Kidney capillary endothelial cell (primary cell): ENCODE measurements at regions not wholly inside any gene's neighbourhood (a gene's known extent, or its start where the extent isn't known, plus 50 kb on each side); places are given as distances from the start of the nearest gene placed in this dataset.
"Not testable (repeated sequence)": the region's sequence is repeated elsewhere in the genome, so short reads cannot be mapped to it uniquely, and the experiment has no call there.

Source experiments
- DNase-seq: peaks from one replicate; pipeline ENCODE4 v3.0.0-alpha.2; 2018; ENCODE audit warnings: low spot score

DNA sequence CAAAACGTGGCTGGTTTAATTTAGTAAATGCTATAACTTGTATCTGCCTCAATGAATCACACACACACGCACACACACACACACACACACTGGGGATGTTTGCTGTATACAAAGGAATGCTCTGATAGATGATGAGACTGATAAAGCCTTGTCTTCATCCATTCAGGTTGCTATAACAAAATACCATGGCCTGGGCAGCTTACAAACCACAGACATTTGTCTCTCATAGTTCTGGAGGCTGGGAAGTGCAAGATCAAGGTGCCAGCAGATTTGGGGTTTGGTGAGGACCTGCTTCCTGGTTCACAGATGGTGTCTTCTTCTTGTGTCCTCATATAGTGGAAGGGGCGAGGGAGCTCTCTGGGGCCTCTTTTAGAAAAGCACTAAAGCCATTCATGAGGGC, 149.5 kb upstream of the HDAC4 start:
- no peak for DNase-seq

DNA sequence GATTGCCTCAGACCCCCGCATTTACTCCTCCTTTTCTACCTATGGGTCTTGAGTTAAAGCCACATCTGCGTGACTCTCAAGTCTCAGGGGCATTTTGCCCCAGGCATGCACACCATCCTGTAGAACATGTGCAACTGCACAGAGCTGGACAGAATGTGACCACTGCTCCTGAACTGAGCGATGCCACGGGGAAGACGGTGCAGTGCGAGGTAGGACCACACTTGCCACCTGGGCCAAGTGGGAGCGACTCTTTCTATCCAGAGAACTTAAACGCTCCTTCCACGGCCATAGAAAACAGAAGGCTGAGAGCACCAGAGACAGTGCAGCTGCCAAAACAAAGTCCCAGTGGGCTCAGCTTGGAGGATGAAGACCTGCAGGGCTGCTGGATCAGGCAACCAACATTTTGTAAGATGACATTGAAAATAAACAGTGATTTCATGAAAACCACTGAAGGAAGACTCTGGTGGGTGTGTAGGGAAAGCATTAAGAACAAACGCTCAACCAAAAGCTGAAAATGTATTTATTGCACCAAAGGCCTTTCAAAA, 149.0 kb upstream of the HDAC4 start:
- DNase-seq = no peak

DNA sequence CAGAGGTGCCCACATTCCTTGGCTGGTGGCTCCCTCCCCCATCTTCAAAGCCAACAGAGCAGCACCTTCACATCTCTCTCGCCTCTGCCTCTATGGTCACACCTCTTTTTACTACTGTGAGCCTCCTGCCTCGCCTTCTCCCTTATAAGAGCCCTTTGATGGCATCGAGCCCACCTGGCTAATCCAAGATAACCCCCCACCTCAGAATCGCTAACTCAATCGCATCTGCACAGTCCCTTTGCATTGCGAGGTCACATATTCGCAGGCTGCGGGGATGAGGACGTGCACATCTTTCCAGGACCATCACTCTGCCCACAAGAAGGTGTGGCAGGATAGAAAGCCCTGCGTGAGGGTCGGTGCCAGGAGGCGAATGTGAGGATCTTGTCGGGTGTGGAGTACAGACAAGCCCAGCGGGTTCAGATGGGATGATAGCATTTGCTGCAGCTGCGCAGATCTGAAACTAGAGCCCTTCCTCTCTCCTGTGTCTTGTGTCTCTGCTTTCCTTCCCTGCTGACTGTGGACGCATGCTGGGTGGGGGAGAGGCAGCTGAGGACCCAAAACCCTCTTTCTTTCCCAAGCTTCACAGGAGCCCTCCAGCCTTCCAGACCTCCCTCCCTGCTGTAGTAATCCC, 148.3 kb upstream of the HDAC4 start:
- no peak for DNase-seq

DNA sequence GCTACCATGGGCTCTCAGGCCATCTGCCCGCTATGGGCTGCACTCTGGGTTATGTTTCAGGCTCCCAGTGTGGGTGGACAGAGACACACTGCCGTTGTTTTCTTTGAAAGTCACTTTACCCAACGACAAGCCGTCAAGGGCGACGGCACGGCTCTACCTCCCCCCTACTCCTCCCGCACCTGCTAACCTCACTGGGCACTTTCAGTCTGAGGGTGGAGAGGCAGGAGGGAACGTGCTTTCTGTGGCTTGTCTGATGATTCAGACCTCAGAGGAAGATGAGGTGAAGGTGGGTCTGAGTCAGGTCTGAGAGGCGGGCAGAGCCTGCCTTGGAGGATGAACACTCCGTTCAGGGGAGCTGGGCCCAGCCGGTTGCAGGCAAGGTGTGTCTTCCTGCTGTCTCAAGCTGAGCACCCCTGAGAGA, 147.6 kb upstream of the HDAC4 start:
- no peak for DNase-seq

DNA sequence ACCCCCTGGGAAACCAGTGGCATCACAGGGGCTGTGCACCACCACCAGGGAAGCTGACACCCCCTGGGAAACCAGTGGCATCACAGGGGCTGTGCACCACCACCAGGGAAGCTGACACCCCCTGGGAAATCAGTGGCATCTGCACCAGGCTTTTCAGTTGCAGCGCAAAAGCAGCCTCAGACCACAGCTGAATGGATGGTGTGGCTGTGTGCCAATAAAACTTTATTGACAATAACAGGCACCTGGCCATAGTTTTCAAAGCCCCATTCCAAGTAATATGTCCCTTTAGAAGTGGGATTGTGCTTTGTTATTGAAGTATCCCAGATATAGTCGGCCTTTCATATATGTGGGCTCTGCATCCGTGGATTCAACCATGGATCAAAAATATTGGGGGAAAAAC, 146.3 kb upstream of the HDAC4 start:
- DNase-seq = not testable (repeated sequence)

DNA sequence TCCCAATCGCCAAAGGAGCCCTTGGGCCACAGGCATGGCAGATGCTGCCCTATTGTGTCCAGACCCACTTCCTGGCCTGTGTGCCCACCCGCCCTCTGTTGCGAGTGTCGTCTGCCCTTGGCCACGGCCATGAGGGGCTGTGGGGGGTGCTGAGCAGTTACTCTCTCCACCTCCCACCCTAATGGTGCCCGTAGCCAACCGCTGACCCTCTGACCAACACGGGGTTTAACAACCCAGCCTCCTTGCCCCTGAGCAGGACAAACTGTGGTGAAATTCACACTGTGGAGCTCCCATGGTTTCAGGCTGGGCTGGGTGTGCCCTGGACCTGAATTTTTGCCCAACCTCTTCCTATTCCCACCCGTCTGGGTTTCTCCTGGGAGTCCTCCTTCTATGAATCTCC, 145.7 kb upstream of the HDAC4 start:
- DNase-seq = no peak

DNA sequence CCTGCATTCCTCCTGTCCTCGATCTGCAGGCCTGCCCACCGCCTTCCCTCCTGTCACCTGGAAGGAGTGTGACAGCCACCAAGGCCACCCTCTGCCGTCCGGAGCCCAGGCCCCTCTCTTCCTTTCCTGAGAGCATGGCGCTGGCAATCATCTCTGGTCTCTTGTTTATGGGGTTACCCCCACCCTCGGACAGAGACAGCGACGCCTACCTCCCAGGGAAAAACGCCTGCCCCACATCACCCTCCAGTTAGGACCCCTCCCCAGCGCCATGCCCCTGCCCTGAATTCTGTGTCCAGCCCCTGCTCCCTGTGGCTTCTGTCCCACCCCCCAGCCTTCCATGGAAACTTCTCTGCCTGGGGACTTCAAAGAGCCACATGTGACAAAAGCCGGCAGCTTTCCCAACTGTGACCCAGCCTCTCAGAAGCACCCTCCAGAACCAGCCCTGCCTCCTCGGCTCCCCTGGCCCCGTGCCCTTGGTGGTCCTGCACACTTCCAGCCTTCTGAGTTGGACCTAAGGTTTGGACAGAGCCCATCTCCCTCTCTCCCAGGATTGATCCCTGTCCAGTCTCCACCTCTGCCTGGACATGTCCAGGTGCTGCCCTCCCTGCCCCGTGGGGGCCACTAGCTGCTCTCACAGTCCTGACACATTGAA, 145.0 kb upstream of the HDAC4 start:
- no peak for DNase-seq

DNA sequence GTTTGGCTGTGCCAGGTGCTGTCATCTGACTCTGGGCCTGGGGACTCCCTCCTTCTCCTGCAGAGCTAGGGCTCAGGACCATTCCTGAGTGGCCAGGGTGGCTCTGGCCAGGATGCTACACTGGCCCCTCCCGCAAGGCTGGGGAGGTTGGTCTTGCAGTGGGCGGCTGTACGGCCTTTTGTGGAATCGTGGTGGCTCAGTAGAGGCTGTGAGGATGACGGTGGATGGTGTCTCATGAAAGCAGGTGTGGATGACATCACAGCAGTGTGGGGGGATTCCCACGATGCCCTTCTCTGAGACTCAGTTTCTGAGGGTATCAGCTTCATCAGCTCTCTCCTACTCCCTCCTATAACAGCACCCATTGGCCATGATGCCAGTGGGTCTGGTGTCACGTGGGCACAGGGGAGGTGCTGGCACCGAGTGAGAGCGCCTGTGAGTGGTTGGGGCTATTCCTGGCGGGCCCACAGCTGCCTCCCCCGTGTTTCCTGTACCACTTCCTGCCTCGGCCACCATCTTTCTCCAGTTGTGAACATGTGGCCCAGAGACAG, 144.2 kb upstream of the HDAC4 start:
- DNase-seq = no peak

DNA sequence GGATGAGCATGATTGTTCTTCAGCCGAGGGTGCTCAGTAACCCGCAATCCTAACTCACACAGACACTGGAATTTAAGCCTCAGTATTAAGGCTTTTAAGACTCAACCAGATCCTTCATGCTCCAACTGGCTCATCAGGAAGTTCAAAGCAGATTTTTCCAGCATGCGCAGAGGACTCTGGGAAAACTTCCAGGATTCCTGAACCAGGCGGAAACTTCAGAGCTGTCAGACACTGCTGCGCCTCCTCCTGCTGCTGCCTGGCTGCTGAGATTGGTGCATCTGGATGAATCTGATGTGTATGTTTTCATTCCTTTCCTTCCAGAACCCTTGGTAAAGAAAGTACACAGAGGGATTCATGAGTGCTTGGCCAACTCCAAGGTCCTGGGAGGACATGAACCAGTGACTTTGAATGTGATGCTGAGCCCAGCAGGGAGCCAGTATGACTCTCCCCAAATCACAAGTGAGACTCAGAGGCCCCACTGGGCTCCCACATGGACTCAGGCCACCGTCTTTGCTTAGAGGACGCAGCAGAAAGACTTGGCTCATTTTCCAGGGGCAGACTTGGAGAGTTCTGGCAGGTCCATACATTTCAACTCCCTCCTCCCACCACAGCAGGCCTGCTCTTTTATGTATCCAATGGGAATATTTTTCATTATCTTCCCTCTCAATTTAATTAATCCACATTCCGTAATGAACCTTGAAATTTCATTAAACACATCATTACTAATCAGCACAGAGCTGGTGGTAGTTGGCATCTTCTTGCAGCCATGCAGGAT, 143.5 kb upstream of the HDAC4 start:
- no peak for DNase-seq

DNA sequence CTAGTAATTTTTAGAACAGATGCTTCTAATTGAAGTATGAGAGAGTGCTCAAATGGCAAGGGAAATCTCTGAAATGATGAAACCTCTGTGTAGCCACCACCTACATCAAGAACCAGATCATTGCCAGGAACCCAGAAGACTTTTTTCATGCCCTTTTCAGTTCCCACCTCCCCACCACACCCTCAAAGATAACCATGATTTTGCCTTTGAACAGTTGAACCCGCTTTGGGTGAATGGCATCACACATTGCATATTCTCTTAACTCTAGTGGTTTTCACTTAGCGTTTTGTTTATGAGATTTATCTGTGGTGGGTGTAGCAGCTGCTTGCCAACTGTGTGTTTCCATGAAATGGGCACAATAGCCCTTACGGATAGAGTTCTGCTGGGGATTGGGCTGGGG, 142.9 kb upstream of the HDAC4 start:
- no peak for DNase-seq

DNA sequence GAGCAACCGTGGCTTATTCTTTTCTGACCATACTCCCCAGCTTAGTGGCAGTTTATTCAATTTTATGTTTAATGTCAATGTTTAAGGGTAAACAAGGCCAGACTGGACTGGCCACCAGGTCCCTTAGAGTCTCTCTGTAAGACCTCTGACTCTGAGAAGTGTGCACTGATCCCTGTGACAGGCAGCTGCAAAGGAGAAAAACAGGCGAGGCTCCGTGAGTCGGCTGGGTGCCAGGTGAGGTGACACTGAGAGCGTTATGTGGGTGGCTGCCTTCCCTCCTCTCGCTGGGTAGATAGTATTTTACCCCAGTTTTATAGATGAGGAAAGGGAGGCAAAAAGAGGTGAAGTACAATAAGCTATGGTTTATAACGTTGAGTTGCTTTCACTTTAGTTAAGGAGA, 139.4 kb upstream of the HDAC4 start:
- DNase-seq = no peak

DNA sequence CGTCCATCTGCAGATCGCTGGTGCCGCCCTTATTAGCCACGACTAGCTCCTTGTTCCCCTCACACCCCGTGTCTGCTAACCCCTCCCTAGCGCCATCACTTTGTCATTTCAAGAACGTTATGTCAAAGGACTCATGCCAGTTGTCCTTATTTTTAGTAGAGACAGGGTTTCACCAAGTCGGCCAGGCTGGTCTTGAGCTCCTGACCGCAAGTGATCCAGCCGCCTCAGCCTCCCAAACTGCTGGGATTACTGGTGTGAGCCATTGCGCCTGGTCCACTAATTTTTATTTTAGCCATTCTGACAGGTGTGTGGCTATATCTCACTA, 138.9 kb upstream of the HDAC4 start:
- no peak for DNase-seq

DNA sequence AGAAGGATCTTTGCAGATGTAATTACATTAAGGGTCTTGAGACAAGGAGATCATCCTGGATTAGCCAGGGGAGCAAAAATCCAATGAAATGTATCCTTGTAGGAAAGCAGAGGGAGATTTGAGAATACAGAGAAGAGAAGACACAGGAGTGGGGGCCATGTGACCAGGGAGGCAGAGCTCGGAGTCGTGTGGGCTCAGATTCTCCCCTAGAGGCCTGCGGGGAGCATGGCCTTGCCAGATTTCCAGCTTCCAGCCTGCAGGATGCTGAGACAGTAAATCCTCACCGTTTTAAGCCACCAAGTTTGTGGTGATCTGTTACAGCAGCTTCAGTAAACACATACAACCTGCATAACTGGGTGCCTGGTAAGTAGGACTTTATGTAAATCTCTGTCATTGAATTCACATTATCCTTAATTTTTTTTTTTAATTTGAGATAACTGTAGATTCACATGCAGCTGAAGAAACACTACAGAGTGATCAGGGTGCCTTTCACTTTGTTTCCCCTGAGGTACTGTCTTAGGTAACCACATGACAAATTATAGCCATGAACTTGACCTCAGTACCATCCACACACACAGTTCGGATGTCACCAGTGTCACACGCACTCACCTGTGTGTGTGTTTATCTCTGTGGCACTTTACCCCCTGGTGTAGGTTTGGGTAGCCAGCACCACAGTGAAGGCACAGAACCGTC, 138.4 kb upstream of the HDAC4 start:
- no peak for DNase-seq

DNA sequence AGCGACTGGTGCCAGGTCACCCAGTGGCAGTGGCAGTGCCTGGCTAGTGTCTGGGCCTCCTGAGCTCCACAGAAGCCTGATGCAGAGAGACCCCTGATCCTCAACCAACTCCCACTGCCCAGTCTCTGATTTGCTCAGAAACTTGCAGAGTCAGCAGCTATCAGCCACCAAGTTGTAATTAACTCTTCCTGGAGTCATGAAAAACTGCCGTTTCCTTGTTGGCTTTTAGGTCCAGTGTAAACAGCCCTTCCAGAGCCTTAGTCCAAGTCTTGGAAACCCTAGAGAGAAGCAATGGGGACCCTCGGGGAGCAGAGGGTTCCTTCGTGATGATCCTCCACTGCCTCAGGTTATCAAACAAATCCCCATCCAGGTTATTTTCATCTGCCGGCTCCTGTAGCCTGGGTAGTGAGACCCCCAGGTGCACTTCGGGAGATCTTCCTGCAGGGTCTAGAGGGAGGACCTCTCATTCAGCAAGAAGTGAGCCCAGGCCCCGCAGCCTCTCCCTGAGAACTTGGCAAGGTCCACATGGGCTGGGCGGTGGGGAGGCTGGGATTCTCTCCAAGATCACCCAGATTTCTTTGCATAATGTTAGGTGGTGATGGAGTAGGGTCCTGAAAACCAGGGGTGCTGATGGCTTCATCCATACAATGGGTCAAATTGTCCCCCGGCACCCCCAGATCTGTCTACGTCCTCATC, 137.7 kb upstream of the HDAC4 start:
- DNase-seq = no peak

DNA sequence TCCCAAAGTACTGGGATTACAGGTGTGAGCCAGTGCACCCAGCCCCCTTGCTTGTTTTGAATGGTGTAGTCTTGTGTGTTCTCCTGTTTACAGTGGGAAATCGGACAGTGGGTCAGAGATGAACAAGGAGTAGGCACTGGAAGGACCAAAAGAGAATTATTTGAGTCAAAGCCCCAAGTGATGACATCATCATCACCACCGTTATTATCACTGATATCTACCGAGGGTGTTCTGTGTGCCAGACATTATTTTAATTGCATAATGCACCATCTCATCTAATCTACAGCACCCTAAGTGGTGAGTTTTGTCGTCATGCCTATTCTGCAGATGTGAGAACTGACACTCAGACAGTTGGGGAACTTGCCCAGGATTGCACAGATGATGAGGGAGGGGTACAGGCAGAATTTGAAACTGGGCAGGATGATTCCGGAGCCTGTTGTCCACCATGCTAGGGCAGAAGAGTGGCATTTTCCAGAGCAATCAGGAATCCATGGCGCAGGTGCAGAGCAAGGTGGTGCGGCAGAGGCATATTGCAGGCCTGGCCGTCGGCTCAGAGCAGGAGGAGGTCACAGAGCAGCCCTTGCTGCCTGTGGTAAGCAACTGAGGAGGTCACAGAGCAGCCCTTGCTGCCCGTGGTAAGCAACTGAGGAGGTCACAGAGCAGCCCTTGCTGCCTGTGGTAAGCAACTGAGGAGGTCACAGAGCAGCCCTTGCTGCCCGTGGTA, 137.0 kb upstream of the HDAC4 start:
- DNase-seq = no peak

DNA sequence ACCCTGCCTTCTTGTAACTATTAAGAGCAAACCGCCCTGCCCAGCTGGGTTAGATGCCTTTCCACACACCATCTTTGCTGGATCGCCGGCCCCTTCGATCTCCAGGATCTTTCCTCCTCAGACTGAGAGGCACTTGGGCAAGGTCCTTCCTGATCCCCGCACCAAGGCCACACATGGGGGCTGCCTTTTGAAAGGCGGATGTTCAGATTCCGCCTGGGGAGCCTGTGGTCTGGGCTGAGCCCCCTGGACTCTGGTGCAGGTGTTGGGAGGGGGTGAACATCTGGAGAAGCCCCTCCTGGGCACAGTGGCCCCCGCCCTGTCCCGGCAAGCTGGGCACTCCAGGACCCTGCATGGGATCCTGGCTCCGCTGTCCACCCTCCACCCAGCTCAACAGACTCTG, 135.4 kb upstream of the HDAC4 start:
- no peak for DNase-seq

DNA sequence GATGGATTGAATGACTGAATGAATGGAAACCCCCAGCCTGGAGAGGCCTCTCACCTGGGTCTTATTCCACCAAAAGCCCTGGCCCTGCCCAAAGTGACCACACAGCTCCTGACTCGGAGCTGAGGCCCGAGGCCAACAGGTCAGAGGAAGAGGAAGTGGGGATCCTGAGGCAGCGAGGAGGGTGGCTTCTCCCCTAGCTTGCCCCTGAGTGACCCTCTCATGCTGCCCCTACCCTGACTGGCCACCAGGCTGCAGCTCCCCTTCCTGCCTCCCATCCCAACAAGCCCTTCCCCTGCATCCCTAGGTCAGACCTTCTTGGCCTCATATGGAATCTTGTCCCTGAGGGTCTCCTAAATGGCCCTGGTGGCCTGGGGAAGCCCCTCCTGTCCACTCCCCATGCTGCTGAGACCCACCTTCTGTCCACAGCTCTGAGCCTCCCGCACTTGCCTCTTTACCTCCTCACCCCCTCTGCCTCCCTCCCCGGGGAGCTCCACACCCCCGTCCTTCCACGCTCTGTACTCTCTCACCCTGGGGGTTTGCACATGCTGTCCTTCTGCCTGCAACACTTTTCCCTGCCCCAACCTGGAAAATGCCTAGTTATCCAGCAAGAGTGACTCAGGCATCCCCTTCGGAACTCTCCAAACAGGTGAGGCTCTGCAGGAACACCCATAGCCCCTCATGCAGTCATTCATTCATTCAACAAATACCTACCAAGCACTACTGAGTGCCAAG, 134.8 kb upstream of the HDAC4 start:
- DNase-seq = no peak

DNA sequence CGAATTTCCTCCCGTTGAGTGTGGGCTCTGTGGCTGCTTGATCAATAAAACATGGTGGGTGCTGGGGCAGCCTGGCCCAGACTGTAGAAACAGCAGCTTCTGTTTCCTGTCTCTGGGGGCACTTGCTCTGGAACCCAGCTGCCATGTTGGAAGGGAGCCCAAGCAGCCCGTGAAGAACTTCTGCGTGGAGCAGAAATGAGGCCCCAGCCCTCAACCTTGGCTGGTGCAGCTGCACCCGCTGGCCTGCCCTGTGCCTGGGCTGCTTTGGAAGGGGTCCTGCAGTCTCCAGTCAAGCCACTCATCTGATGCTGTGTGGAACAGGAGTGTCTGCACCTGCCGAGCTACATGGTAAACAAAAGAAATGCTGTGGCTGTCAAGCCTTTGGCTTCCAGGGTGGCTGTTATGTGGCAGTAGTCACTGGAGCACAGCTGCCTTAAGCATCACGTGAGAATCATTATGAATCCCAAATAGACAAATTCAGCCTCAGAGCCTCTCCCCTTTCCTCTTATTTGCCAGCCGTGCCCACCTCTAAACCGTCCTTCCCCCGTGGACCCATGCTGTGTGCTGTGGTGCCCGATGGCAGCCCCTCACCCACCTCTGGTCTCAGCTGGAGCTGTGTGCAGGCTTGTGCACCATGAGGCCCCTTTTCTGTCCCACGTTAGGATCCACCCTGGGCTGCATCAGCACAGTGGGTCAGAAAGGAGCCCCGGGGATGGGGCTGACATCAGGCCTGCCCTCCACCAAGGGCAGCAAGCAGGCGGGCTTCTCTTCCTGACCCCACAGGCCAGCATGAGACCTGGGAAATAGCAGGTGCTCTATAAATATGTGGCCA, 134.0 kb upstream of the HDAC4 start:
- no peak for DNase-seq

DNA sequence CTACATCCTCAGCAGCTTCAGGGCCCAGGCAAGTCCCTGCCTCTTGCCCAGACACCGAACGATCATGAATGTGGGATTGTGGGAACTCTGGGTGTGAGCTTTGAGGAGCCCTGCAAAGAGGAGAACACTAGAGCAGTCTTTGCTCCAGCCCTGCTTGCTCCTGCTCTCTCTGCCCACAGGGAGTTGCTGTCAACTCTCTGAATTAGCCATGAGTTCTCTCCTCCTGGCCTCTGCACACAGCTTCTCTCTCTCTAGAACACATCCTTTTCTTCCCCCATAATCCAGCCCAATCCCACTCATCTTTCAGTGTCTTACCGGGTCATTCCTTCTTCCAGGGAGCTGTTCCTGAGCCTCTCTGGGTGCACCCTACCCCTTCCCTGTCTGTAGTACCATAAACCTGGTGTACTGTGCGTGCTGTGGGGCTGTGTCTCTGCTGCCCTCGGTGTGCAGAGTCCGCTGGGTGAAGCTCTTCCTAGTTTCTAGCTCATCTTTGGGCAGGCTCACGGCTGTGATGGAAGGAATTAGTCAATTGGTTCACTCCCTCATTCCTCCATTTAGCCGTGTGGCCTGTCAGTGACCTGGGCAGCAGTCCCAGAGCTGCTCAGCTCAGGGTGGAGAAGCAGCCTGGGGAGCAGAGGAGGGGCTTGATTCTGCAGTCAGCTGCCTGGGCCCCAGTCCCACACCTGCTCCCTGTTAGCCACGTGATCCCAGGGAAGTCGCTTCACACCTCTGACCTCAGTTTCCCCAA, 132.9 kb upstream of the HDAC4 start:
- DNase-seq = no peak
